ENCODE measurements at regions not wholly inside any gene's neighbourhood (a gene's known extent, or its start where the extent isn't known, plus 50 kb on each side); places are given as distances from the start of the nearest gene placed in this dataset.
A peak's percentile ranks its signal among the peaks of the same experiment; 100 is the strongest.
"Not testable (repeated sequence)": the region's sequence is repeated elsewhere in the genome, so short reads cannot be mapped to it uniquely, and the experiment has no call there.

- DNase-seq (ENCODE audit: low spot score): no peak
Measured at GRCh38 chr2:137886083-137886831, 78.0 kb upstream of the HNMT start.

GRCh38 chr2:137888845-137889244 is 75.4 kb upstream of the HNMT start:
- peak; percentile 47 for DNase-seq (ENCODE audit: low spot score)

GRCh38 chr2:137892739-137893138 is 71.5 kb upstream of the HNMT start:
- no peak for DNase-seq (ENCODE audit: low spot score)

GRCh38 chr2:137893145-137893544 is 71.1 kb upstream of the HNMT start:
- no peak for DNase-seq (ENCODE audit: low spot score)

GRCh38 chr2:137896467-137896866 is 67.8 kb upstream of the HNMT start:
- no peak for DNase-seq (ENCODE audit: low spot score)

- no peak for DNase-seq (ENCODE audit: low spot score)
Measured at GRCh38 chr2:137897082-137897481, 67.2 kb upstream of the HNMT start.

- no peak for DNase-seq (ENCODE audit: low spot score)
Measured at GRCh38 chr2:137900421-137901141, 63.7 kb upstream of the HNMT start.

GRCh38 chr2:137910641-137911040 is 53.6 kb upstream of the HNMT start:
- DNase-seq (ENCODE audit: low spot score): peak; percentile 11

GRCh38 chr2:137912371-137912770 is 51.9 kb upstream of the HNMT start:
- DNase-seq (ENCODE audit: low spot score): no peak

GRCh38 chr2:137913169-137913568 is 51.1 kb upstream of the HNMT start:
- no peak for DNase-seq (ENCODE audit: low spot score)

GRCh38 chr2:137913648-137914047 is 50.6 kb upstream of the HNMT start:
- not testable (repeated sequence) for DNase-seq (ENCODE audit: low spot score)
